PC-3 (cell line): ENCODE measurements at regions not wholly inside any gene's neighbourhood (a gene's known extent, or its start where the extent isn't known, plus 50 kb on each side); places are given as distances from the start of the nearest gene placed in this dataset.

Experiments used
- ATAC-seq: fragments of 200-7000 bp; cut with Tn5 transposase; 2 replicates; pipeline ENCODE4 v1.9.1; 2020; ENCODE audit warnings: mild to moderate bottlenecking, moderate library complexity
- BruUV-seq: library from RNA; stranded (reverse); fragments of 400-500 nt; replicated peaks from 2 replicates; lab custom pipeline; 2021; lab: Mats Ljungman, UMichigan
- CTCF ChIA-PET: fragments of 300-600 bp; sonication (Branson Sonifier 250); formaldehyde crosslinking; loops from one replicate; lab custom pipeline; 2022; ENCODE audit warnings: antibody characterized with exemption; lab: Charles Lee
- POLR2A ChIA-PET: fragments of 300-600 bp; sonication (Branson Sonifier 250); formaldehyde crosslinking; loops from one replicate; lab custom pipeline; 2022; ENCODE audit warnings: antibody characterized with exemption; ENCODE audit not compliant: unreplicated experiment; lab: Charles Lee
- DNase-seq: peaks from one replicate; pipeline ENCODE4 v3.0.0-alpha.2; 2015
- H2AFZ ChIP-seq: fragments of 300-600 bp; sonication (generic); 2 replicates; pipeline ENCODE4 v1.6.0; 2016; ENCODE audit warnings: antibody characterized with exemption, low read length
- H3F3A ChIP-seq: fragments of 300-600 bp; sonication (generic); one replicate; pipeline ENCODE4 v1.6.0; 2017; ENCODE audit warnings: antibody characterized with exemption, low read length, control low read depth, mild to moderate bottlenecking; ENCODE audit not compliant: unreplicated experiment
- H3K27ac ChIP-seq: fragments of 300-600 bp; sonication (generic); 2 replicates; pipeline ENCODE4 v1.5.1; 2016; ENCODE audit warnings: mild to moderate bottlenecking, low read length
- H3K27me3 ChIP-seq: fragments of 300-600 bp; sonication (generic); 2 replicates; pipeline ENCODE4 v1.6.1; 2016; ENCODE audit warnings: low read length, mixed read lengths
- H3K36me3 ChIP-seq: fragments of 300-600 bp; sonication (generic); 2 replicates; pipeline ENCODE4 v1.6.1; 2016; ENCODE audit warnings: low read depth, mixed run types, low read length, mixed read lengths
- H3K4me1 ChIP-seq: fragments of 300-600 bp; sonication (generic); 2 replicates; pipeline ENCODE4 v1.5.1; 2016; ENCODE audit warnings: low read length; ENCODE audit not compliant: insufficient read depth
- H3K4me2 ChIP-seq: fragments of 300-600 bp; sonication (generic); 2 replicates; pipeline ENCODE4 v1.6.0; 2016; ENCODE audit warnings: low read length
- H3K4me3 ChIP-seq: fragments of 300-600 bp; sonication (generic); 2 replicates; pipeline ENCODE4 v1.5.1; 2016; ENCODE audit warnings: mild to moderate bottlenecking, low read length, mixed read lengths
- H3K79me2 ChIP-seq: fragments of 300-600 bp; sonication (generic); 2 replicates; pipeline ENCODE4 v1.6.1; 2017; ENCODE audit warnings: low read length, mixed read lengths
- H3K9ac ChIP-seq: fragments of 300-600 bp; sonication (generic); 2 replicates; pipeline ENCODE4 v1.6.0; 2016; ENCODE audit warnings: mild to moderate bottlenecking, low read length
- H3K9me2 ChIP-seq: fragments of 300-600 bp; sonication (generic); replicated peaks from 2 replicates; pipeline ENCODE4 v1.6.1; 2016; ENCODE audit warnings: mixed run types, low read length, mixed read lengths
- H3K9me3 ChIP-seq: fragments of 300-600 bp; sonication (generic); 2 replicates; pipeline ENCODE4 v1.6.1; 2016; ENCODE audit warnings: low read length, mixed read lengths
- H4K20me1 ChIP-seq: fragments of 300-600 bp; sonication (generic); 2 replicates; pipeline ENCODE4 v1.6.1; 2016; ENCODE audit warnings: low read length, mixed read lengths
- CTCF ChIP-seq: fragments of 300-600 bp; sonication (generic); conservative IDR thresholded peaks from 2 replicates; pipeline ENCODE4 v1.5.1; 2017; ENCODE audit warnings: antibody characterized with exemption, low read depth, mild to moderate bottlenecking, low read length
- EZH2 ChIP-seq: fragments of 300-600 bp; sonication (generic); IDR thresholded peaks from one replicate; pipeline ENCODE4 v1.6.1; 2017; ENCODE audit warnings: antibody characterized with exemption, mild to moderate bottlenecking, low read length; ENCODE audit not compliant: unreplicated experiment
- EZH2phosphoT487 ChIP-seq: fragments of 300-600 bp; sonication (generic); IDR thresholded peaks from 2 replicates; pipeline ENCODE4 v1.6.1; 2018; ENCODE audit warnings: mild to moderate bottlenecking, antibody characterized with exemption, low read length, borderline replicate concordance
- intact Hi-C: fragments of 100-400 bp; cut with micrococcal nuclease; formaldehyde crosslinking; loops from 2 replicates; pipeline ENCODE4 v1.9.0; 2023

- no TSS peak for BruUV-seq
- Histone ChIP-seq H3K79me2 (no peaks in the 10 kb centered on the region), H3K9me3 (no peaks in the 10 kb centered on the region), H3K4me2 (no peak overlapping the region), H3K9me2 (no peaks in the 10 kb centered on the region), H3K27ac (no peak overlapping the region), H3K4me3 (no peak overlapping the region), H3K27me3 (peaks cover 19% of the 10 kb centered on the region), H3K4me1 (no peaks in the 10 kb centered on the region), H2AFZ (no peak overlapping the region), H3K9ac (no peak overlapping the region), H3F3A (no peaks in the 10 kb centered on the region), H4K20me1 (no peaks in the 10 kb centered on the region), H3K36me3 (no peaks in the 10 kb centered on the region)
- DNase-seq, result no peak
- TF ChIP-seq CTCF (no peak), EZH2 (no peak), EZH2phosphoT487 (no peak)
- ChIA-PET POLR2A (no interaction called here), CTCF (no interaction called here)
- intact Hi-C loops, result no loop called here
- ATAC-seq, result no peak
These were observed 192.3 kb upstream of the C2CD4B start for GRCh38 chr15:62357431-62357830.

GRCh38 chr15:62359416-62359815 is 194.3 kb upstream of the C2CD4B start:
- Histone ChIP-seq H3K9me2 (no peaks in the 10 kb centered on the region), H2AFZ (no peak overlapping the region), H3K9me3 (no peaks in the 10 kb centered on the region), H3F3A (no peaks in the 10 kb centered on the region), H3K27me3 (peaks cover 25% of the 10 kb centered on the region), H3K4me3 (no peak overlapping the region), H3K27ac (no peak overlapping the region), H3K4me2 (no peak overlapping the region), H3K36me3 (no peaks in the 10 kb centered on the region), H4K20me1 (no peaks in the 10 kb centered on the region), H3K79me2 (no peaks in the 10 kb centered on the region), H3K9ac (no peak overlapping the region), H3K4me1 (no peaks in the 10 kb centered on the region)
- CTCF ChIA-PET, result no interaction called here
- no peak for DNase-seq
- TF ChIP-seq CTCF (no peak), EZH2 (no peak), EZH2phosphoT487 (no peak)
- POLR2A ChIA-PET, result no interaction called here
- no TSS peak for BruUV-seq
- intact Hi-C loops, result no loop called here
- ATAC-seq, result no peak

- H4K20me1 ChIP-seq, result no peaks in the 10 kb centered on the region
- H3K27ac ChIP-seq, result no peak overlapping the region
- no peaks in the 10 kb centered on the region for H3K4me1 ChIP-seq
- DNase-seq, result no peak
- ChIA-PET POLR2A (no interaction called here), CTCF (no interaction called here)
- H3F3A ChIP-seq, result no peaks in the 10 kb centered on the region
- H3K4me3 ChIP-seq, result no peak overlapping the region
- no peaks in the 10 kb centered on the region for H3K9me2 ChIP-seq
- H3K27me3 ChIP-seq, result peaks cover 25% of the 10 kb centered on the region
- H3K9me3 ChIP-seq, result no peaks in the 10 kb centered on the region
- no peak overlapping the region for H2AFZ ChIP-seq
- no peaks in the 10 kb centered on the region for H3K36me3 ChIP-seq
- no peak overlapping the region for H3K4me2 ChIP-seq
- intact Hi-C loops, result no loop called here
- no peaks in the 10 kb centered on the region for H3K79me2 ChIP-seq
- no TSS peak for BruUV-seq
- no peak for TF ChIP-seq EZH2phosphoT487
- ATAC-seq, result no peak
- no peak overlapping the region for H3K9ac ChIP-seq
These were observed 195.4 kb upstream of the C2CD4B start for GRCh38 chr15:62360332-62361097.
